GM18517 (cell line): ENCODE measurements at regions not wholly inside any gene's neighbourhood (a gene's known extent, or its start where the extent isn't known, plus 50 kb on each side); places are given as distances from the start of the nearest gene placed in this dataset.

Experiments
- ATAC-seq: cut with Tn5 transposase; IDR thresholded peaks from one replicate; pipeline ENCODE4 v1.9.1; 2021; ENCODE audit warnings: mild to moderate bottlenecking, moderate library complexity; ENCODE audit not compliant: unreplicated experiment

- no peak for ATAC-seq
These were observed 1131.0 kb downstream of the MAT2B start for GRCh38 chr5:164636456-164636855.

GRCh38 chr5:164637931-164638521, 1132.6 kb downstream of the MAT2B start:
- no peak for ATAC-seq

GRCh38 chr5:164649266-164649665, 1143.8 kb downstream of the MAT2B start:
- no peak for ATAC-seq

- no peak for ATAC-seq
These were observed 1145.0 kb downstream of the MAT2B start for GRCh38 chr5:164650427-164650826.

- ATAC-seq = peak; percentile 57
These were observed 1146.3 kb downstream of the MAT2B start for GRCh38 chr5:164651546-164652275.

GRCh38 chr5:164652276-164652660, 1146.8 kb downstream of the MAT2B start:
- ATAC-seq = no peak

GRCh38 chr5:164663198-164663989, 1158.0 kb downstream of the MAT2B start:
- no peak for ATAC-seq

GRCh38 chr5:164671640-164672039, 1166.2 kb downstream of the MAT2B start:
- no peak for ATAC-seq

- no peak for ATAC-seq
These were observed 1166.8 kb downstream of the MAT2B start for GRCh38 chr5:164672205-164672604.

- ATAC-seq = no peak
These were observed 1167.7 kb downstream of the MAT2B start for GRCh38 chr5:164672931-164673694.

- ATAC-seq = no peak
These were observed 1174.0 kb downstream of the MAT2B start for GRCh38 chr5:164679461-164679860.

- ATAC-seq = no peak
These were observed 1174.8 kb downstream of the MAT2B start for GRCh38 chr5:164680216-164680615.

GRCh38 chr5:164680812-164681520, 1175.5 kb downstream of the MAT2B start:
- ATAC-seq = no peak

GRCh38 chr5:164687391-164687790, 1182.0 kb downstream of the MAT2B start:
- ATAC-seq = no peak

- no peak for ATAC-seq
These were observed 1183.0 kb downstream of the MAT2B start for GRCh38 chr5:164688437-164688836.

- no peak for ATAC-seq
These were observed 1203.4 kb downstream of the MAT2B start for GRCh38 chr5:164708831-164709230.

GRCh38 chr5:164713682-164714081, 1208.3 kb downstream of the MAT2B start:
- no peak for ATAC-seq

GRCh38 chr5:164721116-164721515, 1215.7 kb downstream of the MAT2B start:
- no peak for ATAC-seq

- ATAC-seq = no peak
These were observed 1216.2 kb downstream of the MAT2B start for GRCh38 chr5:164721656-164722055.

GRCh38 chr5:164722702-164723101, 1217.3 kb downstream of the MAT2B start:
- ATAC-seq = no peak

- ATAC-seq = no peak
These were observed 1221.6 kb downstream of the MAT2B start for GRCh38 chr5:164727012-164727411.
